Transverse colon (tissue), 3 donors: ENCODE measurements at regions not wholly inside any gene's neighbourhood (a gene's known extent, or its start where the extent isn't known, plus 50 kb on each side); places are given as distances from the start of the nearest gene placed in this dataset.

Experiments used
- EP300 ChIP-seq: sonication (generic); formaldehyde crosslinking; IDR thresholded peaks from one replicate; pipeline ENCODE4 v1.6.1; 2017; ENCODE audit warnings: antibody characterized with exemption, low read depth
- POLR2A ChIP-seq: fragments of 450-650 bp; IDR thresholded peaks from one replicate; pipeline ENCODE4 v1.6.1; 2016; ENCODE audit warnings: antibody characterized with exemption, mild to moderate bottlenecking, moderate library complexity
- TF ChIP-seq, protein P1 (sequence below), 5 experiments: fragments of 200-600 bp in 3 of 5; fragments of 450-650 bp in 2 of 5; sonication (generic) in 3 of 5; IDR thresholded peaks; 1 replicate in 2 of 5; 2 replicates in 3 of 5; pipeline ENCODE4 v1.5.1; 2016 to 2017; ENCODE audit warnings: antibody characterized with exemption in 5 of 5, inconsistent platforms in 3 of 5, mild to moderate bottlenecking in 2 of 5, moderate library complexity in 1 of 5

DNA sequence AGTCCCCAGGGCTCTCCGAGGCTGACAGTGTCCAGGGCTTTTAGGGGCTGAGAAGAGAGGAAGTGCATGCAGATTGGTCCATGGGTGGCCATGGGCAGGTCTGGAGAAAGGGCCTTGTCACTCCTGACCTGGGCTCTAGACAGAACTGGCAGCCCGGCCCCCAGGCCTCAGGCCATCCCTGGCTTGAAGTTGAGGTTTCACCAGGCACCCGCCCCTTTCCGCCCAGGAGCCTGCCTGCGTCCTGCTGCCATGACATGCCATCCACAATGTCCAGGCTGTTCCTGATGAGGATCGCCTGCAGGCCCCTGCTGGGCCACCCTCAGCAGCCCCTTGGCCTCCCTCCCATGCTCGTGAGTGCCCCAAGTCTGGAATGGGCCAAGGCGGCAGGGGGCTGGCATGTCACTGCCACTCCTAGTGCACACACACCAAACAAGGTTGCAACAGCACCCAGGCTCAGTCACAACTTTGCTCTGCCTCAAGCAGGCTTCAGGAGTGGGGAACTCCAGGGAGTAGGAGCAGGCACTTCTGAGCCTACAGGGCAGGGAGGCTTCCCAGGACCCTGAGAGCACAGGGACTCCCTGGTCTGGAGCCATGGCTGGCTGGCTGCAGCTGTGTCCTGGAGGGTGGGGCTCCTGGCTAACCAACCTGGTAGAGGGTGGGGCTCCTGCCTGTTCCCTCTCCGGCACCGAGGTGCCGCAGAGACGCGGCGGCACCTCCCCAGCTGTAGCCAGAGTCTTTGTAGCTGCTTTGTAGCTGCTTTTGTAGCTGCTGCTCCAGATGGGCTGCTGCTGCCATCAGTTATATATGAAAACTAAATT is 1457.1 kb upstream of the GBE1 start:
- TF ChIP-seq, protein P1, sequence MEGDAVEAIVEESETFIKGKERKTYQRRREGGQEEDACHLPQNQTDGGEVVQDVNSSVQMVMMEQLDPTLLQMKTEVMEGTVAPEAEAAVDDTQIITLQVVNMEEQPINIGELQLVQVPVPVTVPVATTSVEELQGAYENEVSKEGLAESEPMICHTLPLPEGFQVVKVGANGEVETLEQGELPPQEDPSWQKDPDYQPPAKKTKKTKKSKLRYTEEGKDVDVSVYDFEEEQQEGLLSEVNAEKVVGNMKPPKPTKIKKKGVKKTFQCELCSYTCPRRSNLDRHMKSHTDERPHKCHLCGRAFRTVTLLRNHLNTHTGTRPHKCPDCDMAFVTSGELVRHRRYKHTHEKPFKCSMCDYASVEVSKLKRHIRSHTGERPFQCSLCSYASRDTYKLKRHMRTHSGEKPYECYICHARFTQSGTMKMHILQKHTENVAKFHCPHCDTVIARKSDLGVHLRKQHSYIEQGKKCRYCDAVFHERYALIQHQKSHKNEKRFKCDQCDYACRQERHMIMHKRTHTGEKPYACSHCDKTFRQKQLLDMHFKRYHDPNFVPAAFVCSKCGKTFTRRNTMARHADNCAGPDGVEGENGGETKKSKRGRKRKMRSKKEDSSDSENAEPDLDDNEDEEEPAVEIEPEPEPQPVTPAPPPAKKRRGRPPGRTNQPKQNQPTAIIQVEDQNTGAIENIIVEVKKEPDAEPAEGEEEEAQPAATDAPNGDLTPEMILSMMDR (IDR thresholded peaks at IDR 0.05) = no peak
- no peak for TF ChIP-seq POLR2A
- no peak for TF ChIP-seq EP300
